Thyroid gland (tissue), 4 donors: ENCODE measurements at regions not wholly inside any gene's neighbourhood (a gene's known extent, or its start where the extent isn't known, plus 50 kb on each side); places are given as distances from the start of the nearest gene placed in this dataset.

Experiments used
- POLR2A ChIP-seq, 2 donors: fragments of 450-650 bp; IDR thresholded peaks; one replicate each; pipeline ENCODE4 v1.6.1; 2017; ENCODE audit warnings: antibody characterized with exemption in 2 of 2, mild to moderate bottlenecking in 2 of 2, moderate library complexity in 1 of 2
- TF ChIP-seq, protein P1 (sequence below), 6 experiments: fragments of 200-600 bp in 3 of 6; fragments of 450-650 bp in 3 of 6; sonication (generic) in 3 of 6; IDR thresholded peaks; one replicate each; pipeline ENCODE4 v1.5.1; 2016 to 2019; ENCODE audit warnings: antibody characterized with exemption in 6 of 6, mild to moderate bottlenecking in 2 of 6, inconsistent platforms in 1 of 6, moderate library complexity in 1 of 6

DNA sequence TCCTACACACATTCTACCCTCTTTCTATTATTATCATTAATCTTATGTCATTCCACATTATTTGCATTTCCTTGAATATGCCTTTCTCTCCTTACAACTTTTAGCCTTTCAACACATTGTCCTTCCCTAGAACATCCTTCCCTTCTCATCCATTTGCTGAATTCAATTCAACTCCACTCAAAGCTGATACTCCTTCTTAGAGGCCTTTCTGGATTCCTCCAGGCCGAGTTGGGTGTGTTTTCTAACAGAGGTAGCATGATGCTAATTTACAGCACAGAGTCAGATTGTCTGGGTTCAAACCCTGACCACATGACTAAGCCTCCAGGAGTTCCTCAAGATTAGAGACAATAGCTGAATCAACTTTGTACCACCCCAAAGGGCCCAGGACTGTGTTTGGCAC, 63.4 kb upstream of the IL12A start:
- TF ChIP-seq, protein P1, sequence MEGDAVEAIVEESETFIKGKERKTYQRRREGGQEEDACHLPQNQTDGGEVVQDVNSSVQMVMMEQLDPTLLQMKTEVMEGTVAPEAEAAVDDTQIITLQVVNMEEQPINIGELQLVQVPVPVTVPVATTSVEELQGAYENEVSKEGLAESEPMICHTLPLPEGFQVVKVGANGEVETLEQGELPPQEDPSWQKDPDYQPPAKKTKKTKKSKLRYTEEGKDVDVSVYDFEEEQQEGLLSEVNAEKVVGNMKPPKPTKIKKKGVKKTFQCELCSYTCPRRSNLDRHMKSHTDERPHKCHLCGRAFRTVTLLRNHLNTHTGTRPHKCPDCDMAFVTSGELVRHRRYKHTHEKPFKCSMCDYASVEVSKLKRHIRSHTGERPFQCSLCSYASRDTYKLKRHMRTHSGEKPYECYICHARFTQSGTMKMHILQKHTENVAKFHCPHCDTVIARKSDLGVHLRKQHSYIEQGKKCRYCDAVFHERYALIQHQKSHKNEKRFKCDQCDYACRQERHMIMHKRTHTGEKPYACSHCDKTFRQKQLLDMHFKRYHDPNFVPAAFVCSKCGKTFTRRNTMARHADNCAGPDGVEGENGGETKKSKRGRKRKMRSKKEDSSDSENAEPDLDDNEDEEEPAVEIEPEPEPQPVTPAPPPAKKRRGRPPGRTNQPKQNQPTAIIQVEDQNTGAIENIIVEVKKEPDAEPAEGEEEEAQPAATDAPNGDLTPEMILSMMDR (IDR thresholded peaks at IDR 0.05) = no peak
- no peak for TF ChIP-seq POLR2A (IDR thresholded peaks at IDR 0.05)
